GM12891 (cell line): ENCODE measurements at regions not wholly inside any gene's neighbourhood (a gene's known extent, or its start where the extent isn't known, plus 50 kb on each side); places are given as distances from the start of the nearest gene placed in this dataset.
"Not testable (repeated sequence)": the region's sequence is repeated elsewhere in the genome, so short reads cannot be mapped to it uniquely, and the experiment has no call there.

Experiments used
- PAX5 ChIP-seq: IDR thresholded peaks from 2 replicates; pipeline ENCODE4 v1.6.1; 2011; ENCODE audit warnings: low read length, moderate library complexity, mild to moderate bottlenecking; ENCODE audit not compliant: insufficient read depth, severe bottlenecking
- POLR2A ChIP-seq: IDR thresholded peaks from 2 replicates; pipeline ENCODE4 v1.6.1; 2011; ENCODE audit warnings: low read depth, low read length, control low read depth
- POLR2AphosphoS5 ChIP-seq: IDR thresholded peaks from 2 replicates; pipeline ENCODE4 v1.6.1; 2011; ENCODE audit warnings: low read depth, low read length, control low read depth
- TAF1 ChIP-seq: IDR thresholded peaks from 2 replicates; pipeline ENCODE4 v1.6.1; 2011; ENCODE audit warnings: low read depth, low read length, control low read depth

- not testable (repeated sequence) for TF ChIP-seq TAF1, POLR2A, PAX5, POLR2AphosphoS5
Observed at GRCh38 chr7:17053164-17053563, 171.4 kb upstream of the AGR3 start.
